ENCODE measurements at regions not wholly inside any gene's neighbourhood (a gene's known extent, or its start where the extent isn't known, plus 50 kb on each side); places are given as distances from the start of the nearest gene placed in this dataset.

GRCh38 chr18:39564716-39565115 is 1999.1 kb upstream of the CELF4 start (continued):
- TF ChIP-seq RNF2 (IDR thresholded peaks at IDR 0.05; ENCODE audit: borderline replicate concordance, low read depth, low read length, missing control alignments, poor library complexity, severe bottlenecking) (no peak), EP300 (IDR thresholded peaks at IDR 0.05; ENCODE audit: borderline replicate concordance in 1 of 2, low read depth in 2 of 2, low read length in 2 of 2) (no peak)

All from H1 (cell line).